Fibroblast of villous mesenchyme (primary cell): ENCODE measurements at regions not wholly inside any gene's neighbourhood (a gene's known extent, or its start where the extent isn't known, plus 50 kb on each side); places are given as distances from the start of the nearest gene placed in this dataset.

Experiments
- DNase-seq: peaks from one replicate; pipeline ENCODE4 v3.0.0-alpha.2; 2010; ENCODE audit warnings: low read depth
- H3K4me3 ChIP-seq: 2 replicates; pipeline ENCODE4 v1.5.1; 2011; ENCODE audit warnings: low read depth, mild to moderate bottlenecking, low read length
- TF ChIP-seq, protein P1 (sequence below): IDR thresholded peaks from 2 replicates; pipeline ENCODE4 v1.5.1; 2012; ENCODE audit warnings: low read depth, mild to moderate bottlenecking, low read length; ENCODE audit not compliant: insufficient read depth

DNA sequence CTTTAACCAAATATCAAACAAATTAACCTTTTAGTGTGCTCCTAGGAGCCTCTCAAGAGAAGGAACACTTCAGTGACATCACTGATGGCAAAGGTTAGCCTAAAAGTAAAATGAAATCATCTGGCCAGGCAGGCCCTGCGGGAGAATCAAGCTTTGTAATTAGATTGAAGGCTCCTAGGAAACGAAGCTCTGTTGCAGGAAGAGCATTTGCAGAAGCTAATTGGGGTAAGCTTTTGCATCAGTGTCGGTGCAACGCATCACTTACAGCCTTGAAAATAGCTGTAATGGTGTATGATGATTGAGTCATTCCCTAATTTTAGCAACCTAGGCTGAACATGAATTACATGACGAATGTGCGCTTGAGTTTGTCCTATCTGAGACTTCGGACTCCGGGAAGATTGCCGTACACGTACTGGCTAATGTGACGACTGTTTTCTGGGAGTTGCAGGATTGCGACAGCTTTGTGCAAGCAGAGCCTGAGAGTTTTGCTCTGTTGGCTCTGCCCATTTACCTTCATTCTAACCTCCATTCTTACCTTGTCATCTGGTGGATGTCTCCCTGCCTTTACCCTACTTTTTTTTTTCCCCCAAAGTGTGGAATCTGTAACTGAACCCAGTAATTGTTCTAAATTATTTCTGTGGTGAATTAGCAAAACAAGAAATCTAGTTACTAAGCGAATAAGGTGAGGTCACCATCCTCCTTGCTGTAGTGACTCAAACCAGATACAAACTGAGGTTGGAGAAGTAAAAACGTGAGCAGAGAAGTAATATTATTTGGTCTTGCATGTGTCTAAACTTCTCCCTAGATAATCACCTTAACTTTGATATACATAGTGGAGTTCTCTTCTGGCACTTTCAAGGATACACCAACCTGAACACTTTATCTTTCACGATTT lies 675.9 kb upstream of the CITED2 start:
- TF ChIP-seq, protein P1, sequence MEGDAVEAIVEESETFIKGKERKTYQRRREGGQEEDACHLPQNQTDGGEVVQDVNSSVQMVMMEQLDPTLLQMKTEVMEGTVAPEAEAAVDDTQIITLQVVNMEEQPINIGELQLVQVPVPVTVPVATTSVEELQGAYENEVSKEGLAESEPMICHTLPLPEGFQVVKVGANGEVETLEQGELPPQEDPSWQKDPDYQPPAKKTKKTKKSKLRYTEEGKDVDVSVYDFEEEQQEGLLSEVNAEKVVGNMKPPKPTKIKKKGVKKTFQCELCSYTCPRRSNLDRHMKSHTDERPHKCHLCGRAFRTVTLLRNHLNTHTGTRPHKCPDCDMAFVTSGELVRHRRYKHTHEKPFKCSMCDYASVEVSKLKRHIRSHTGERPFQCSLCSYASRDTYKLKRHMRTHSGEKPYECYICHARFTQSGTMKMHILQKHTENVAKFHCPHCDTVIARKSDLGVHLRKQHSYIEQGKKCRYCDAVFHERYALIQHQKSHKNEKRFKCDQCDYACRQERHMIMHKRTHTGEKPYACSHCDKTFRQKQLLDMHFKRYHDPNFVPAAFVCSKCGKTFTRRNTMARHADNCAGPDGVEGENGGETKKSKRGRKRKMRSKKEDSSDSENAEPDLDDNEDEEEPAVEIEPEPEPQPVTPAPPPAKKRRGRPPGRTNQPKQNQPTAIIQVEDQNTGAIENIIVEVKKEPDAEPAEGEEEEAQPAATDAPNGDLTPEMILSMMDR: no peak
- no peak for DNase-seq
- H3K4me3 ChIP-seq: no peak overlapping the region

DNA sequence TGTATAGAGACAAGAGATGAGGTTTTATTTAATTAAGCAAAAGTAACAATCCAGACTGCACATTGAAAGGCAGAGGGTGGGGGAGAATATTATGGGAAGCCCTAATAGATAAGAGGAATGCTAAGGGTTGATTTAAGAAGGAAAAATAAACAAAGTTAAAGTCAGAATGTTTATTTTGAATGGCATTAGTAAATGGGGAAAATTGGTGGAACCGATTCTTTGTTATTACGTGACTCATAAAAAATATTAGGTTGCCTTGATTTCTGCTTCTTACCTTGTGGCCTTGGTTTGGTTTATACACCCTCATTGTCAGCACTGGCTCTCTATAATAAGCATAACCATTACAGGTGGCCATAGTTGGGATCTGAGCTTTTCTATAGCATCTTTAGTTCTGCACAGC lies 674.8 kb upstream of the CITED2 start:
- TF ChIP-seq, protein P1: no peak
- no peak for DNase-seq
- no peak overlapping the region for H3K4me3 ChIP-seq

- no peak for DNase-seq
- TF ChIP-seq, protein P1: no peak
- no peak overlapping the region for H3K4me3 ChIP-seq
Observed at GRCh38 chr6:140048202-140048790, 673.8 kb upstream of the CITED2 start.

GRCh38 chr6:140047321-140047720 lies 672.9 kb upstream of the CITED2 start:
- no peak overlapping the region for H3K4me3 ChIP-seq
- no peak for DNase-seq
- TF ChIP-seq, protein P1: no peak

DNA sequence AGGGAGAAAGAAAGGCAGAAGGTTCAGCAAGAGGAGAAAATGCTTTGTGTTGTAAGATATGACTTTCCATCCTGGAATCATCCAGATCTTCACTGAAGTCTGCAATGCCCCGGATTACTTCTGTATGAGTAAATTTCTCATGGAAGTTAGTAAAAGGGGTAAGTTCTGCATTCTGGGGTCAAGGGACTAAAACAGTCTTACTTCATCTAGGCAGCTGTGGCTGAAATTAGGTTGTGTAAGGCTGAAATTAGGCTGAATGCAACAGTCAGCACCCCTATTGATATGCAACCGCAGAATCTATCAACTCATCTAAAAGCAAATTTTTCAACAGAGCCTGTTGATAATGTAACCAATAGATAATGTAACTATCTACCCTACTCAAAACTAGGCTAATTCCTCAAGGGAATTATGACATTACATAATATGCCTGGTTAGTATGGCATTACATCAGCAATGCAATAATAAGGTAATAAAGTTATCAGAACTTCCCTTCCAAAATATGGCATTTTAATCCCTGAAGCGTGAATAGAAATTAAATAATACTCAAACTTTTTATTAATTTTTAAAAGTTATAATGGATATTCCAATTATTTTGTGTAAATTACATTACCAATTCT lies 671.7 kb upstream of the CITED2 start:
- no peak for DNase-seq

GRCh38 chr6:140045116-140045515 lies 670.7 kb upstream of the CITED2 start:
- no peak for DNase-seq
- H3K4me3 ChIP-seq: no peak overlapping the region
- TF ChIP-seq, protein P1: no peak

More for the DNA sequence above, 671.7 kb upstream of the CITED2 start:
- no peak overlapping the region for H3K4me3 ChIP-seq
- TF ChIP-seq, protein P1: no peak
